ENCODE measurements at regions not wholly inside any gene's neighbourhood (a gene's known extent, or its start where the extent isn't known, plus 50 kb on each side); places are given as distances from the start of the nearest gene placed in this dataset.

DNA sequence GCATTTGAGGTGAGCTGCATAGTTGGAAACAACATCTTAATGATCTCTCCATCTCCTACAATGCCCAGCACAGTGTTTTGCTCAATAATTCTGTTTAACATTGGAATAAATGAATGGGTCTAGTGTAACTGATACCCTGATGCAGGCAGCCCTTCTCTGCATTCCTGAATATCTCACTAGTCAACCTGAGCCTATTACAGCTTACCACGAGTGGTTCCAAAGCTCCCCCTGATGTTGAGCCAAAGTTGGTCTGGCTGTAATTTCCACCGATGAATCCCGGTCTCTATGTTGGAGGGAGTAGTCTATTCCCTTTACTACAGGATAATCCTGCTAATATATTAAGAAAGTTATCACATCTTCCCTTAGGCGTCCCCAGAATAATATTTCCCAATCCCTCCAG, 63.8 kb downstream of the ZBTB18 start:
- H3K27me3 ChIP-seq (ENCODE audit: insufficient read depth, poor library complexity, severe bottlenecking) = no peaks in the 10 kb centered on the region
- DNase-seq (ENCODE audit: low spot score) (no peak), ATAC-seq (ENCODE audit: low read depth) (no peak)
- H3K4me1 ChIP-seq (ENCODE audit: insufficient read depth, poor library complexity, severe bottlenecking) = no peaks in the 10 kb centered on the region
- H3K36me3 ChIP-seq (ENCODE audit: low read depth) = no peaks in the 10 kb centered on the region
- H3K9me3 ChIP-seq (ENCODE audit: severe bottlenecking) = no peaks in the 10 kb centered on the region
- H3K27ac ChIP-seq (ENCODE audit: poor library complexity, severe bottlenecking) = no peak overlapping the region
- no peak overlapping the region for H3K4me3 ChIP-seq (ENCODE audit: severe bottlenecking)
- TF ChIP-seq, protein P1, sequence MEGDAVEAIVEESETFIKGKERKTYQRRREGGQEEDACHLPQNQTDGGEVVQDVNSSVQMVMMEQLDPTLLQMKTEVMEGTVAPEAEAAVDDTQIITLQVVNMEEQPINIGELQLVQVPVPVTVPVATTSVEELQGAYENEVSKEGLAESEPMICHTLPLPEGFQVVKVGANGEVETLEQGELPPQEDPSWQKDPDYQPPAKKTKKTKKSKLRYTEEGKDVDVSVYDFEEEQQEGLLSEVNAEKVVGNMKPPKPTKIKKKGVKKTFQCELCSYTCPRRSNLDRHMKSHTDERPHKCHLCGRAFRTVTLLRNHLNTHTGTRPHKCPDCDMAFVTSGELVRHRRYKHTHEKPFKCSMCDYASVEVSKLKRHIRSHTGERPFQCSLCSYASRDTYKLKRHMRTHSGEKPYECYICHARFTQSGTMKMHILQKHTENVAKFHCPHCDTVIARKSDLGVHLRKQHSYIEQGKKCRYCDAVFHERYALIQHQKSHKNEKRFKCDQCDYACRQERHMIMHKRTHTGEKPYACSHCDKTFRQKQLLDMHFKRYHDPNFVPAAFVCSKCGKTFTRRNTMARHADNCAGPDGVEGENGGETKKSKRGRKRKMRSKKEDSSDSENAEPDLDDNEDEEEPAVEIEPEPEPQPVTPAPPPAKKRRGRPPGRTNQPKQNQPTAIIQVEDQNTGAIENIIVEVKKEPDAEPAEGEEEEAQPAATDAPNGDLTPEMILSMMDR (IDR thresholded peaks at IDR 0.05; ENCODE audit: poor library complexity, severe bottlenecking) = no peak

DNA sequence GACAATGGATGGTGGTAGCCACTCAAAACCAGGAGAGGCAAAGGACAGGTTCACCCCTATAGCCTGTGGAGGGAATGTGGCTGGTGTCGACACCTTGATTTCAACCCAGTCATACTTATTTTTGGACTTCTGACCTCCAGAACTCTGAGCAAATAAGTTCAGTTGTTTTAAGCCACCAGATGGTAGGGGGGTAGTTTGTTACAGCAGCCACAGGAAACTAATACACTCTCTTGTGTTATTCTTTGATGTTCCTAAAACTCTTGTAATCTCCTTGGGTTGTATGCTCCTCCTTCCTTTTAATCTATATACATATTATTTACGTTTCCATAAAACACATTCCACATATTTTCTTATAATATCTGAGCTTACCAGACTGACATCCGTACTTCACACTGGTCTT, 65.9 kb downstream of the ZBTB18 start:
- H3K27me3 ChIP-seq (ENCODE audit: insufficient read depth, poor library complexity, severe bottlenecking) = no peaks in the 10 kb centered on the region

GRCh38 chr1:244118109-244118761, 67.2 kb downstream of the ZBTB18 start:
- no peak for DNase-seq (ENCODE audit: low spot score)
- TF ChIP-seq, protein P1 (IDR thresholded peaks at IDR 0.05; ENCODE audit: poor library complexity, severe bottlenecking) = no peak
- ATAC-seq (ENCODE audit: low read depth) = no peak

More for the DNA sequence above, 65.9 kb downstream of the ZBTB18 start:
- Histone ChIP-seq H3K27ac (ENCODE audit: poor library complexity, severe bottlenecking) (no peak overlapping the region), H3K4me3 (ENCODE audit: severe bottlenecking) (no peak overlapping the region), H3K36me3 (ENCODE audit: low read depth) (no peaks in the 10 kb centered on the region), H3K4me1 (ENCODE audit: insufficient read depth, poor library complexity, severe bottlenecking) (no peaks in the 10 kb centered on the region), H3K9me3 (ENCODE audit: severe bottlenecking) (no peaks in the 10 kb centered on the region)
- TF ChIP-seq, protein P1 (IDR thresholded peaks at IDR 0.05; ENCODE audit: poor library complexity, severe bottlenecking) = no peak
- ATAC-seq (ENCODE audit: low read depth) (no peak), DNase-seq (ENCODE audit: low spot score) (no peak)

DNA sequence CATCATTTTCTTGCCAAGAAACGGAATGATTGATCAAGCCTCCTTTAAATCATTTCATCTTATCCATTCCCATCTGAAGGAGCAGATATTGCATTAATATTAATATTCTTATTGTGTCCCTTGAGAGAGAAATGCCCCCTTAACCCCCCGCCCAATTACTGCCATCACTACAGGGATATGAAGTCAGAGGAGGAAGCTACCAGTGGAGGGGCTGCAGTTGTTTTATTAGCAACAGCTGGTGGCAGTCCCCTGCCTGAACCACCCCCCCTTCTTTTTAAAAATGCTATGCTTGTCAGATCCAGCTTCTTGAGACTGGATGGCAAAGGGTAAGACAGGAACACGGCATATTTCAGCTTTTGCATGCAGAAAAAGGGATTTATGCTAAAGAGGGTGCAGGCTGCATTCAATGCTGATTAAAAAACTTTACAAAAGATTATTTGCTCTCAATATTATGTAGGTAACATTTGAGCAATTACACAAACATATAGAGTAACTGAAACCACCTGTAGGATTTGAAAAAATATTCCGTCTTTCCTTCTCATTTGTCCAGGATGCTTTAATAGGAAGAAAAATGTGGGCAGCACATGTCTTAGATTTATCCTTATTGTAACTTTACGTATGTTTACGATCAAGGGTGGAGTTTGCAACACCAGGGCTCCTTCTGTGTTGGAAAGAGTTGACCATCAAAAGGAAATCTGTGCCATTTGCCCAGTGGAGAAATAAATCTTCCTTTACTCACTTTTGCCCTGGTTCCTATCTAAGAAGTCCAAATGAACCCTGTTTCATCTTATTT, 77.7 kb downstream of the ZBTB18 start:
- H3K9me3 ChIP-seq (ENCODE audit: severe bottlenecking) = no peaks in the 10 kb centered on the region
- H3K27me3 ChIP-seq (ENCODE audit: insufficient read depth, poor library complexity, severe bottlenecking) = no peaks in the 10 kb centered on the region
- TF ChIP-seq, protein P1 (IDR thresholded peaks at IDR 0.05; ENCODE audit: poor library complexity, severe bottlenecking) = no peak
- DNase-seq (ENCODE audit: low spot score) = no peak
- no peaks in the 10 kb centered on the region for H3K36me3 ChIP-seq (ENCODE audit: low read depth)
- no peak overlapping the region for H3K27ac ChIP-seq (ENCODE audit: poor library complexity, severe bottlenecking)
- ATAC-seq (ENCODE audit: low read depth) = no peak
- no peaks in the 10 kb centered on the region for H3K4me1 ChIP-seq (ENCODE audit: insufficient read depth, poor library complexity, severe bottlenecking)
- H3K4me3 ChIP-seq (ENCODE audit: severe bottlenecking) = no peak overlapping the region

More at GRCh38 chr1:244118109-244118761, 67.2 kb downstream of the ZBTB18 start:
- Histone ChIP-seq H3K36me3 (ENCODE audit: low read depth) (no peaks in the 10 kb centered on the region), H3K27me3 (ENCODE audit: insufficient read depth, poor library complexity, severe bottlenecking) (no peaks in the 10 kb centered on the region), H3K4me3 (ENCODE audit: severe bottlenecking) (no peak overlapping the region), H3K9me3 (ENCODE audit: severe bottlenecking) (no peaks in the 10 kb centered on the region), H3K27ac (ENCODE audit: poor library complexity, severe bottlenecking) (no peak overlapping the region), H3K4me1 (ENCODE audit: insufficient read depth, poor library complexity, severe bottlenecking) (no peaks in the 10 kb centered on the region)

DNA sequence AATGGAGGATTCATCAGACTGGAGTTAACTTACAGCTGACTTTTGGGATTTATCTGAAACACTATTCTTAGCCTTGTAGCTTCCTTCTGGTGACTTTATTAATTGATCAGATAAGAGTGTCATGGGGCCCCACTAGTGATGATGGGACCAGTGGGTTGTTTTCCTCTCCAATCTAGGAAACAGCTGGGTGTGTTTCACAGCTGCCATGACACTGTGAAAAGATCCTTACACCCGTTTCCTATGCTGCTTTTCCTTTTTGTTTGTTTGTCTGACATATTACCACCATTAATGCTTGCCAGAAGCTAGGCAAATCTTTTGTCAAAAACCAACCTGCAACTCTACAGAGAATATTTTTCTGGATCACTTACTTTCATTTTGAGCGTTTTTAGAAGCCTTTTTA, 86.2 kb downstream of the ZBTB18 start:
- H3K36me3 ChIP-seq (ENCODE audit: low read depth) = no peaks in the 10 kb centered on the region
- TF ChIP-seq, protein P1 (IDR thresholded peaks at IDR 0.05; ENCODE audit: poor library complexity, severe bottlenecking) = no peak
- H3K9me3 ChIP-seq (ENCODE audit: severe bottlenecking) = no peaks in the 10 kb centered on the region
- DNase-seq (ENCODE audit: low spot score) (no peak), ATAC-seq (ENCODE audit: low read depth) (no peak)
- H3K27ac ChIP-seq (ENCODE audit: poor library complexity, severe bottlenecking) = no peak overlapping the region
- no peak overlapping the region for H3K4me3 ChIP-seq (ENCODE audit: severe bottlenecking)
- H3K27me3 ChIP-seq (ENCODE audit: insufficient read depth, poor library complexity, severe bottlenecking) = no peaks in the 10 kb centered on the region
- H3K4me1 ChIP-seq (ENCODE audit: insufficient read depth, poor library complexity, severe bottlenecking) = no peaks in the 10 kb centered on the region

Measured in RWPE2 (cell line).